ENCODE measurements at regions not wholly inside any gene's neighbourhood (a gene's known extent, or its start where the extent isn't known, plus 50 kb on each side); places are given as distances from the start of the nearest gene placed in this dataset.

GRCh38 chr2:883260-883802, 67.3 kb upstream of the SNTG2 start (continued):
- TF ChIP-seq GABPA (IDR thresholded peaks at IDR 0.05; ENCODE audit: borderline replicate concordance, insufficient read depth, low read length) (no peak), YY1 (IDR thresholded peaks at IDR 0.05; ENCODE audit: low read depth, low read length) (no peak)
